ENCODE measurements at regions not wholly inside any gene's neighbourhood (a gene's known extent, or its start where the extent isn't known, plus 50 kb on each side); places are given as distances from the start of the nearest gene placed in this dataset.

GRCh38 chr2:104568247-104568646, 285.7 kb upstream of the POU3F3 start:
- TF ChIP-seq POLR2A (IDR thresholded peaks at IDR 0.05) (no peak), CTCF (IDR thresholded peaks at IDR 0.05) (no peak)
